IMR-90 (cell line): ENCODE measurements at regions not wholly inside any gene's neighbourhood (a gene's known extent, or its start where the extent isn't known, plus 50 kb on each side); places are given as distances from the start of the nearest gene placed in this dataset.

Experiments used
- ATAC-seq: fragments of 200-7000 bp; cut with Tn5 transposase; 2 replicates; pipeline ENCODE4 v1.9.1; 2020; ENCODE audit warnings: low read depth, mild to moderate bottlenecking, moderate library complexity
- BruUV-seq: library from RNA; stranded (reverse); fragments of 400-500 nt; replicated peaks from 2 replicates; lab custom pipeline; 2021; lab: Mats Ljungman, UMichigan
- CTCF ChIA-PET: fragments of 300-600 bp; formaldehyde crosslinking; extraction: SDS; loops from one replicate; lab custom pipeline; 2021; ENCODE audit warnings: antibody characterized with exemption; lab: Yijun Ruan, JAX
- POLR2A ChIA-PET: fragments of 300-600 bp; sonication (Branson Sonifier 250); formaldehyde crosslinking; loops from one replicate; lab custom pipeline; 2022; ENCODE audit warnings: antibody characterized with exemption; ENCODE audit not compliant: unreplicated experiment; lab: Charles Lee
- DNase-seq: peaks from one replicate; pipeline ENCODE4 v3.0.0; 2013
- H2AFZ ChIP-seq: replicated peaks from 2 replicates; pipeline ENCODE3; 2013; ENCODE audit warnings: low read length, mild to moderate bottlenecking; ENCODE audit not compliant: poor library complexity
- H2AK5ac ChIP-seq: 2 replicates; pipeline ENCODE4 v1.6.1; 2013; ENCODE audit warnings: low read depth, low read length, inconsistent platforms
- H2AK9ac ChIP-seq: replicated peaks from 2 replicates; pipeline ENCODE3; 2013; ENCODE audit warnings: mild to moderate bottlenecking, low read depth, low read length, moderate library complexity; ENCODE audit not compliant: poor library complexity
- H2BK120ac ChIP-seq: 2 replicates; pipeline ENCODE4 v1.6.1; 2013; ENCODE audit warnings: low read depth, low read length, inconsistent platforms
- H2BK15ac ChIP-seq: 3 replicates; pipeline ENCODE4 v1.6.1; 2013; ENCODE audit warnings: low read depth, low read length, inconsistent platforms
- H2BK20ac ChIP-seq: 2 replicates; pipeline ENCODE4 v1.6.1; 2013; ENCODE audit warnings: low read depth, mild to moderate bottlenecking, inconsistent platforms, low read length, moderate library complexity
- H2BK5ac ChIP-seq: 2 replicates; pipeline ENCODE4 v1.6.1; 2013; ENCODE audit warnings: mild to moderate bottlenecking, low read depth, low read length, inconsistent platforms; ENCODE audit not compliant: poor library complexity, severe bottlenecking
- H3K14ac ChIP-seq: replicated peaks from 2 replicates; pipeline ENCODE4 v1.6.1; 2013; ENCODE audit warnings: low read depth, low read length, inconsistent platforms
- H3K18ac ChIP-seq: 2 replicates; pipeline ENCODE4 v1.6.1; 2013; ENCODE audit warnings: low read depth, low read length, control low read depth
- H3K23ac ChIP-seq: 2 replicates; pipeline ENCODE4 v1.6.1; 2013; ENCODE audit warnings: low read depth, low read length, inconsistent platforms
- H3K27ac ChIP-seq: 2 replicates; pipeline ENCODE4 v1.5.1; 2013; ENCODE audit warnings: mild to moderate bottlenecking, control low read depth, low read length; ENCODE audit not compliant: insufficient read depth
- H3K27me3 ChIP-seq: 2 replicates; pipeline ENCODE4 v1.6.1; 2013; ENCODE audit warnings: low read length; ENCODE audit not compliant: control insufficient read depth, insufficient read depth
- H3K36me3 ChIP-seq: 2 replicates; pipeline ENCODE4 v1.6.1; 2013; ENCODE audit warnings: low read length, mixed read lengths; ENCODE audit not compliant: control insufficient read depth, insufficient read depth
- H3K4ac ChIP-seq: 2 replicates; pipeline ENCODE4 v1.6.1; 2013; ENCODE audit warnings: low read depth, low read length, inconsistent platforms
- H3K4me1 ChIP-seq: 2 replicates; pipeline ENCODE4 v1.6.1; 2013; ENCODE audit warnings: low read length, mixed read lengths; ENCODE audit not compliant: control insufficient read depth, insufficient read depth
- H3K4me2 ChIP-seq: 2 replicates; pipeline ENCODE4 v1.6.1; 2013; ENCODE audit warnings: low read depth, mild to moderate bottlenecking, control low read depth, low read length, moderate library complexity
- H3K4me3 ChIP-seq: 2 replicates; pipeline ENCODE4 v1.5.1; 2013; ENCODE audit warnings: low read depth, mild to moderate bottlenecking, control low read depth, low read length, moderate library complexity; ENCODE audit not compliant: insufficient read depth
- H3K56ac ChIP-seq: 2 replicates; pipeline ENCODE4 v1.6.1; 2013; ENCODE audit warnings: low read length, inconsistent platforms; ENCODE audit not compliant: insufficient read depth; ENCODE audit errors: extremely low read depth
- H3K79me1 ChIP-seq, 2 experiments: 2 replicates each; pipeline ENCODE4 v1.6.1; 2013; ENCODE audit warnings: low read length in 2 of 2, inconsistent platforms in 1 of 2, low read depth in 1 of 2
- H3K9ac ChIP-seq: 2 replicates; pipeline ENCODE4 v1.6.1; 2013; ENCODE audit warnings: low read depth, low read length, control low read depth
- H3K9me1 ChIP-seq: 2 replicates; pipeline ENCODE4 v1.6.1; 2013; ENCODE audit warnings: low read length, inconsistent platforms; ENCODE audit not compliant: insufficient read depth
- H3K9me3 ChIP-seq: 2 replicates; pipeline ENCODE4 v1.6.1; 2013; ENCODE audit warnings: low read length; ENCODE audit not compliant: control insufficient read depth, insufficient read depth
- H4K20me1 ChIP-seq: 2 replicates; pipeline ENCODE4 v1.6.1; 2013; ENCODE audit warnings: low read length, inconsistent platforms; ENCODE audit not compliant: insufficient read depth
- H4K5ac ChIP-seq: 2 replicates; pipeline ENCODE4 v1.6.1; 2013; ENCODE audit warnings: mild to moderate bottlenecking, low read depth, low read length, control low read depth
- H4K8ac ChIP-seq, 2 experiments: 2 replicates each; pipeline ENCODE4 v1.6.1; 2013; ENCODE audit warnings: low read depth in 2 of 2, low read length in 2 of 2, control low read depth in 1 of 2, inconsistent platforms in 1 of 2
- H4K91ac ChIP-seq: 2 replicates; pipeline ENCODE4 v1.6.1; 2013; ENCODE audit warnings: low read depth, low read length, inconsistent platforms; ENCODE audit not compliant: insufficient read depth
- BHLHE40 ChIP-seq: fragments of 150-350 bp; IDR thresholded peaks from 2 replicates; pipeline ENCODE4 v1.6.1; 2016; ENCODE audit warnings: mild to moderate bottlenecking, low read depth, low read length
- CEBPB ChIP-seq: IDR thresholded peaks from 2 replicates; pipeline ENCODE4 v1.6.1; 2012; ENCODE audit warnings: low read depth, low read length, improper control_type of control experiment
- CHD1 ChIP-seq: IDR thresholded peaks from 2 replicates; pipeline ENCODE4 v1.6.1; 2012; ENCODE audit warnings: low read depth, low read length, improper control_type of control experiment
- FOS ChIP-seq: fragments of 150-350 bp; IDR thresholded peaks from 2 replicates; pipeline ENCODE4 v1.6.1; 2016; ENCODE audit warnings: low read depth, low read length
- MAFK ChIP-seq: IDR thresholded peaks from 2 replicates; pipeline ENCODE4 v1.6.1; 2012; ENCODE audit warnings: low read depth, low read length, improper control_type of control experiment
- MAZ ChIP-seq: IDR thresholded peaks from 2 replicates; pipeline ENCODE4 v1.6.1; 2012; ENCODE audit warnings: low read depth, mild to moderate bottlenecking, low read length, improper control_type of control experiment, moderate library complexity, borderline replicate concordance
- MXI1 ChIP-seq: IDR thresholded peaks from 2 replicates; pipeline ENCODE4 v1.6.1; 2012; ENCODE audit warnings: low read depth, mild to moderate bottlenecking, low read length, moderate library complexity, borderline replicate concordance
- NFE2L2 ChIP-seq: fragments of 150-350 bp; IDR thresholded peaks from 2 replicates; pipeline ENCODE4 v1.6.1; 2016; ENCODE audit warnings: low read depth, mild to moderate bottlenecking, low read length
- POLR2A ChIP-seq: IDR thresholded peaks from 2 replicates; pipeline ENCODE4 v1.6.1; 2012; ENCODE audit warnings: mild to moderate bottlenecking, low read depth, low read length
- RAD21 ChIP-seq: IDR thresholded peaks from 2 replicates; pipeline ENCODE4 v1.6.1; 2012; ENCODE audit warnings: low read length, improper control_type of control experiment
- RCOR1 ChIP-seq: IDR thresholded peaks from 2 replicates; pipeline ENCODE4 v1.6.1; 2012; ENCODE audit warnings: mild to moderate bottlenecking, low read length, improper control_type of control experiment; ENCODE audit not compliant: insufficient replicate concordance
- RFX5 ChIP-seq: IDR thresholded peaks from 2 replicates; pipeline ENCODE4 v1.8.0; 2012; ENCODE audit warnings: low read depth, mild to moderate bottlenecking, low read length, moderate library complexity
- SMC3 ChIP-seq: fragments of 150-350 bp; IDR thresholded peaks from 2 replicates; pipeline ENCODE4 v1.6.1; 2016; ENCODE audit warnings: low read depth, mild to moderate bottlenecking, antibody characterized with exemption, low read length, moderate library complexity
- WGBS, 2 experiments: methylation state at CpG; one replicate each; pipeline versions ENCODE4 v1.1.5 to v1.1.7; 2013; ENCODE audit warnings: missing lambda C conversion rate in 2 of 2; ENCODE audit not compliant: insufficient read length in 1 of 2; ENCODE audit errors: extremely low coverage in 2 of 2; 5-methylcytosine and 5-hydroxymethylcytosine counted together
- dilution Hi-C: fragments of 300-500 bp; cut with HindIII; formaldehyde crosslinking; loops from one replicate; pipeline ENCODE4 v1.14.3; 2018; ENCODE audit warnings: low sequenced_read_pairs; ENCODE audit not compliant: unreplicated experiment
- in situ Hi-C: fragments of 300-500 bp; cut with MboI; formaldehyde crosslinking; loops from 3 replicates; pipeline ENCODE4 v1.14.3; 2019; ENCODE audit warnings: low sequenced_read_pairs, inconsistent platforms, mixed read lengths
- intact Hi-C: fragments of 100-400 bp; cut with micrococcal nuclease; formaldehyde crosslinking; loops from 2 replicates; pipeline ENCODE4 v1.10.0; 2022
- TF ChIP-seq, protein P1 (sequence below): fragments of 150-350 bp; IDR thresholded peaks from 2 replicates; pipeline ENCODE4 v1.6.1; 2016; ENCODE audit warnings: low read depth, mild to moderate bottlenecking, low read length, moderate library complexity, borderline replicate concordance
- TF ChIP-seq, protein P2 (sequence below): fragments of 150-350 bp; IDR thresholded peaks from 2 replicates; pipeline ENCODE4 v1.6.1; 2017; ENCODE audit warnings: mild to moderate bottlenecking, antibody characterized with exemption, low read length, low read depth
- TF ChIP-seq, protein P3 (sequence below): conservative IDR thresholded peaks from 2 replicates; pipeline ENCODE4 v1.5.1; 2012; ENCODE audit warnings: mild to moderate bottlenecking, low read depth, low read length, improper control_type of control experiment

DNA sequence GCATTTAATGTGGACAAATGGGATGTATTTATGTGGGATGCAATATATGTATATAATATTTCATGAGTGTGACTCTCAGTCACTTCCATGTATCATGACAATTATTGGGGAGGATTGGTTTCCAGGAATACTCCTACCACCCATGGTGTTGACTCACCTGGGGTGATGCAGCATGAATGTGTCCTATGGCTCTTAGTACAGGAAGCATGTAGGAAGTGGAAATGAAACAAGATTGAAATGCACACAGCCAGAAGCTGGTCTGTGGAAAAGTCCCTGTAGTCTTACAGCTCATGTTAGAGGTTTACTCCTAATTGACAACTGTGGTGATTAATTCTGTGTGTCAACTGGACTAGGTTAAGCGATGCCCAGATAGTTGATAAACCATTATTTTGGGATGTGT is 89.3 kb upstream of the HAAO start:
- no peaks in the 10 kb centered on the region for H4K20me1 ChIP-seq
- no TSS peak for BruUV-seq
- in situ Hi-C loops: no loop called here
- POLR2A ChIA-PET: no interaction called here
- no peak overlapping the region for H3K27ac ChIP-seq
- H3K4me2 ChIP-seq: no peak overlapping the region
- TF ChIP-seq RCOR1 (no peak), MAZ (no peak), NFE2L2 (no peak), RFX5 (no peak), CHD1 (no peak), MAFK (no peak), BHLHE40 (no peak), MXI1 (no peak), CEBPB (no peak), FOS (no peak), POLR2A (no peak), SMC3 (no peak), RAD21 (no peak)
- TF ChIP-seq, protein P1, sequence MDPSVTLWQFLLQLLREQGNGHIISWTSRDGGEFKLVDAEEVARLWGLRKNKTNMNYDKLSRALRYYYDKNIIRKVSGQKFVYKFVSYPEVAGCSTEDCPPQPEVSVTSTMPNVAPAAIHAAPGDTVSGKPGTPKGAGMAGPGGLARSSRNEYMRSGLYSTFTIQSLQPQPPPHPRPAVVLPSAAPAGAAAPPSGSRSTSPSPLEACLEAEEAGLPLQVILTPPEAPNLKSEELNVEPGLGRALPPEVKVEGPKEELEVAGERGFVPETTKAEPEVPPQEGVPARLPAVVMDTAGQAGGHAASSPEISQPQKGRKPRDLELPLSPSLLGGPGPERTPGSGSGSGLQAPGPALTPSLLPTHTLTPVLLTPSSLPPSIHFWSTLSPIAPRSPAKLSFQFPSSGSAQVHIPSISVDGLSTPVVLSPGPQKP: no peak
- TF ChIP-seq, protein P2, sequence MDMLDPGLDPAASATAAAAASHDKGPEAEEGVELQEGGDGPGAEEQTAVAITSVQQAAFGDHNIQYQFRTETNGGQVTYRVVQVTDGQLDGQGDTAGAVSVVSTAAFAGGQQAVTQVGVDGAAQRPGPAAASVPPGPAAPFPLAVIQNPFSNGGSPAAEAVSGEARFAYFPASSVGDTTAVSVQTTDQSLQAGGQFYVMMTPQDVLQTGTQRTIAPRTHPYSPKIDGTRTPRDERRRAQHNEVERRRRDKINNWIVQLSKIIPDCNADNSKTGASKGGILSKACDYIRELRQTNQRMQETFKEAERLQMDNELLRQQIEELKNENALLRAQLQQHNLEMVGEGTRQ: no peak
- TF ChIP-seq, protein P3, sequence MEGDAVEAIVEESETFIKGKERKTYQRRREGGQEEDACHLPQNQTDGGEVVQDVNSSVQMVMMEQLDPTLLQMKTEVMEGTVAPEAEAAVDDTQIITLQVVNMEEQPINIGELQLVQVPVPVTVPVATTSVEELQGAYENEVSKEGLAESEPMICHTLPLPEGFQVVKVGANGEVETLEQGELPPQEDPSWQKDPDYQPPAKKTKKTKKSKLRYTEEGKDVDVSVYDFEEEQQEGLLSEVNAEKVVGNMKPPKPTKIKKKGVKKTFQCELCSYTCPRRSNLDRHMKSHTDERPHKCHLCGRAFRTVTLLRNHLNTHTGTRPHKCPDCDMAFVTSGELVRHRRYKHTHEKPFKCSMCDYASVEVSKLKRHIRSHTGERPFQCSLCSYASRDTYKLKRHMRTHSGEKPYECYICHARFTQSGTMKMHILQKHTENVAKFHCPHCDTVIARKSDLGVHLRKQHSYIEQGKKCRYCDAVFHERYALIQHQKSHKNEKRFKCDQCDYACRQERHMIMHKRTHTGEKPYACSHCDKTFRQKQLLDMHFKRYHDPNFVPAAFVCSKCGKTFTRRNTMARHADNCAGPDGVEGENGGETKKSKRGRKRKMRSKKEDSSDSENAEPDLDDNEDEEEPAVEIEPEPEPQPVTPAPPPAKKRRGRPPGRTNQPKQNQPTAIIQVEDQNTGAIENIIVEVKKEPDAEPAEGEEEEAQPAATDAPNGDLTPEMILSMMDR: no peak
- H2AK9ac ChIP-seq: no peak overlapping the region
- WGBS, 2 experiments: no CpG with 5 or more reads among the region's 1 CpG
- dilution Hi-C loops: no loop called here
- H2BK5ac ChIP-seq: no peak overlapping the region
- H4K8ac ChIP-seq: no peak overlapping the region
- intact Hi-C loops: no loop called here
- H4K91ac ChIP-seq: no peak overlapping the region
- no peaks in the 10 kb centered on the region for H3K9me1 ChIP-seq
- H3K23ac ChIP-seq: no peak overlapping the region
- CTCF ChIA-PET: interaction anchor here (0.6 kb wide), 1 partner anchor 149 kb away, joined by 3 read pairs; no protein-coding TSS in a partner anchor
- H2AFZ ChIP-seq: no peak overlapping the region
- no peaks in the 10 kb centered on the region for H3K79me1 ChIP-seq
- H3K4ac ChIP-seq: no peak overlapping the region
- peak; percentile 50 for DNase-seq
- no peak overlapping the region for H2BK120ac ChIP-seq
- no peak overlapping the region for H2BK20ac ChIP-seq
- H3K14ac ChIP-seq: no peak overlapping the region
- H3K27me3 ChIP-seq: no peaks in the 10 kb centered on the region; the same call in 1 of the 2 replicates
- H3K4me3 ChIP-seq: no peak overlapping the region
- ATAC-seq: no peak
- H2AK5ac ChIP-seq: no peak overlapping the region
- H3K4me1 ChIP-seq: no peaks in the 10 kb centered on the region
- no peak overlapping the region for H3K9ac ChIP-seq
- no peaks in the 10 kb centered on the region for H3K36me3 ChIP-seq
- no peak overlapping the region for H4K5ac ChIP-seq
- H3K18ac ChIP-seq: no peak overlapping the region
- no peak overlapping the region for H2BK15ac ChIP-seq
- no peak overlapping the region for H3K56ac ChIP-seq
- H3K9me3 ChIP-seq: no peaks in the 10 kb centered on the region
